ENCODE measurements at regions not wholly inside any gene's neighbourhood (a gene's known extent, or its start where the extent isn't known, plus 50 kb on each side); places are given as distances from the start of the nearest gene placed in this dataset.

GRCh38 chr15:87155771-87156170 lies 1076.1 kb downstream of the AGBL1 start:
- no peak for DNase-seq (ENCODE audit: low spot score)
- intact Hi-C loops (cut with DNase I) = no loop called here

- intact Hi-C loops (cut with DNase I) = no loop called here
- DNase-seq (ENCODE audit: low spot score) = no peak
These were observed 1075.1 kb downstream of the AGBL1 start for GRCh38 chr15:87154761-87155160.

- DNase-seq (ENCODE audit: low spot score) = no peak
- intact Hi-C loops (cut with DNase I) = no loop called here
These were observed 1071.6 kb downstream of the AGBL1 start for GRCh38 chr15:87151202-87151748.

- no peak for DNase-seq (ENCODE audit: low spot score)
- intact Hi-C loops (cut with DNase I) = no loop called here
These were observed 1066.0 kb downstream of the AGBL1 start for GRCh38 chr15:87145696-87146095.

GRCh38 chr15:87144775-87145174 lies 1065.1 kb downstream of the AGBL1 start:
- intact Hi-C loops (cut with DNase I) = no loop called here
- DNase-seq (ENCODE audit: low spot score) = no peak

- intact Hi-C loops (cut with DNase I) = no loop called here
- no peak for DNase-seq (ENCODE audit: low spot score)
These were observed 1062.4 kb downstream of the AGBL1 start for GRCh38 chr15:87142096-87142495.

GRCh38 chr15:87135109-87135508 lies 1055.4 kb downstream of the AGBL1 start:
- intact Hi-C loops (cut with DNase I) = no loop called here

GRCh38 chr15:87133704-87134103 lies 1054.0 kb downstream of the AGBL1 start:
- intact Hi-C loops (cut with DNase I) = no loop called here
- no peak for DNase-seq (ENCODE audit: low spot score)

More at GRCh38 chr15:87135109-87135508, 1055.4 kb downstream of the AGBL1 start:
- DNase-seq (ENCODE audit: low spot score) = no peak

- DNase-seq (ENCODE audit: low spot score) = no peak
- intact Hi-C loops (cut with DNase I) = no loop called here
These were observed 1051.4 kb downstream of the AGBL1 start for GRCh38 chr15:87131067-87131466.

- DNase-seq (ENCODE audit: low spot score) = no peak
- intact Hi-C loops (cut with DNase I) = no loop called here
These were observed 1050.2 kb downstream of the AGBL1 start for GRCh38 chr15:87129916-87130315.

GRCh38 chr15:87123676-87124382 lies 1044.2 kb downstream of the AGBL1 start:
- intact Hi-C loops (cut with DNase I) = no loop called here
- no peak for DNase-seq (ENCODE audit: low spot score)

- no peak for DNase-seq (ENCODE audit: low spot score)
- intact Hi-C loops (cut with DNase I) = no loop called here
These were observed 1041.7 kb downstream of the AGBL1 start for GRCh38 chr15:87121336-87121735.

GRCh38 chr15:87120555-87120954 lies 1040.9 kb downstream of the AGBL1 start:
- DNase-seq (ENCODE audit: low spot score) = no peak
- intact Hi-C loops (cut with DNase I) = no loop called here

- DNase-seq (ENCODE audit: low spot score) = no peak
- intact Hi-C loops (cut with DNase I) = no loop called here
These were observed 1039.2 kb downstream of the AGBL1 start for GRCh38 chr15:87118846-87119245.

- intact Hi-C loops (cut with DNase I) = no loop called here
- no peak for DNase-seq (ENCODE audit: low spot score)
These were observed 1038.8 kb downstream of the AGBL1 start for GRCh38 chr15:87118435-87118834.

- intact Hi-C loops (cut with DNase I) = no loop called here
- no peak for DNase-seq (ENCODE audit: low spot score)
These were observed 1036.1 kb downstream of the AGBL1 start for GRCh38 chr15:87115795-87116194.

- intact Hi-C loops (cut with DNase I) = no loop called here
- DNase-seq (ENCODE audit: low spot score) = no peak
These were observed 1020.2 kb downstream of the AGBL1 start for GRCh38 chr15:87099916-87100315.

- DNase-seq (ENCODE audit: low spot score) = no peak
- intact Hi-C loops (cut with DNase I) = no loop called here
These were observed 1009.9 kb downstream of the AGBL1 start for GRCh38 chr15:87089551-87089950.

GRCh38 chr15:87083201-87083600 lies 1003.5 kb downstream of the AGBL1 start:
- DNase-seq (ENCODE audit: low spot score) = no peak

GRCh38 chr15:87082581-87082980 lies 1002.9 kb downstream of the AGBL1 start:
- DNase-seq (ENCODE audit: low spot score) = no peak

More at GRCh38 chr15:87083201-87083600, 1003.5 kb downstream of the AGBL1 start:
- intact Hi-C loops (cut with DNase I) = no loop called here

GRCh38 chr15:87080547-87080946 lies 1000.9 kb downstream of the AGBL1 start:
- intact Hi-C loops (cut with DNase I) = no loop called here

More at GRCh38 chr15:87082581-87082980, 1002.9 kb downstream of the AGBL1 start:
- intact Hi-C loops (cut with DNase I) = no loop called here

More at GRCh38 chr15:87080547-87080946, 1000.9 kb downstream of the AGBL1 start:
- no peak for DNase-seq (ENCODE audit: low spot score)
